AG10803 (cell line): ENCODE measurements at regions not wholly inside any gene's neighbourhood (a gene's known extent, or its start where the extent isn't known, plus 50 kb on each side); places are given as distances from the start of the nearest gene placed in this dataset.

Source experiments
- DNase-seq: peaks from one replicate; pipeline ENCODE4 v3.0.0; 2010; ENCODE audit warnings: low read depth
- H3K4me3 ChIP-seq: 2 replicates; pipeline ENCODE4 v1.5.1; 2011; ENCODE audit warnings: mild to moderate bottlenecking, low read length, control low read depth
- TF ChIP-seq, protein P1 (sequence below): conservative IDR thresholded peaks from 2 replicates; pipeline ENCODE4 v1.5.1; 2011; ENCODE audit warnings: mild to moderate bottlenecking, low read length, control low read depth, inconsistent platforms

DNA sequence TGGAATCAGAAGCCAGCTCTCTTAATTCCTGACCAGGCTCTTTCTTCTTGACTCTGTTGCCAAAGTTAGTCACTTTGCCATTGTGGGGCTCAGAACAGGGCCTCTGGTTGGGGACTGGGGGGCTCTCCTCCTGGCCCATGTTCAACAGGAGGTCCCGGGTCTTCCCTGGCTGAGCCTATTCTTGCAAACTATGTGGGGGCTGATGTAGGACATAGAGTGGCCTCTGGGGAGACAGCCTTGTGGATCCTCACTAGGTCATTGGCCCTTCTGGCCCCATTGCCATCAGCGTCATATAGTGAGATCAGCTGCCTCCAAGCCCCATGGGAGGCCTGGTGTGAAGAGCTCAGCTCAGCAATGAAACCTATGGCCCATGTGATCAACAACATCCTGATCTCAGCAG lies 77.6 kb upstream of the LEP start:
- DNase-seq, result no peak
- no peak overlapping the region for H3K4me3 ChIP-seq
- TF ChIP-seq, protein P1, sequence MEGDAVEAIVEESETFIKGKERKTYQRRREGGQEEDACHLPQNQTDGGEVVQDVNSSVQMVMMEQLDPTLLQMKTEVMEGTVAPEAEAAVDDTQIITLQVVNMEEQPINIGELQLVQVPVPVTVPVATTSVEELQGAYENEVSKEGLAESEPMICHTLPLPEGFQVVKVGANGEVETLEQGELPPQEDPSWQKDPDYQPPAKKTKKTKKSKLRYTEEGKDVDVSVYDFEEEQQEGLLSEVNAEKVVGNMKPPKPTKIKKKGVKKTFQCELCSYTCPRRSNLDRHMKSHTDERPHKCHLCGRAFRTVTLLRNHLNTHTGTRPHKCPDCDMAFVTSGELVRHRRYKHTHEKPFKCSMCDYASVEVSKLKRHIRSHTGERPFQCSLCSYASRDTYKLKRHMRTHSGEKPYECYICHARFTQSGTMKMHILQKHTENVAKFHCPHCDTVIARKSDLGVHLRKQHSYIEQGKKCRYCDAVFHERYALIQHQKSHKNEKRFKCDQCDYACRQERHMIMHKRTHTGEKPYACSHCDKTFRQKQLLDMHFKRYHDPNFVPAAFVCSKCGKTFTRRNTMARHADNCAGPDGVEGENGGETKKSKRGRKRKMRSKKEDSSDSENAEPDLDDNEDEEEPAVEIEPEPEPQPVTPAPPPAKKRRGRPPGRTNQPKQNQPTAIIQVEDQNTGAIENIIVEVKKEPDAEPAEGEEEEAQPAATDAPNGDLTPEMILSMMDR, result no peak

DNA sequence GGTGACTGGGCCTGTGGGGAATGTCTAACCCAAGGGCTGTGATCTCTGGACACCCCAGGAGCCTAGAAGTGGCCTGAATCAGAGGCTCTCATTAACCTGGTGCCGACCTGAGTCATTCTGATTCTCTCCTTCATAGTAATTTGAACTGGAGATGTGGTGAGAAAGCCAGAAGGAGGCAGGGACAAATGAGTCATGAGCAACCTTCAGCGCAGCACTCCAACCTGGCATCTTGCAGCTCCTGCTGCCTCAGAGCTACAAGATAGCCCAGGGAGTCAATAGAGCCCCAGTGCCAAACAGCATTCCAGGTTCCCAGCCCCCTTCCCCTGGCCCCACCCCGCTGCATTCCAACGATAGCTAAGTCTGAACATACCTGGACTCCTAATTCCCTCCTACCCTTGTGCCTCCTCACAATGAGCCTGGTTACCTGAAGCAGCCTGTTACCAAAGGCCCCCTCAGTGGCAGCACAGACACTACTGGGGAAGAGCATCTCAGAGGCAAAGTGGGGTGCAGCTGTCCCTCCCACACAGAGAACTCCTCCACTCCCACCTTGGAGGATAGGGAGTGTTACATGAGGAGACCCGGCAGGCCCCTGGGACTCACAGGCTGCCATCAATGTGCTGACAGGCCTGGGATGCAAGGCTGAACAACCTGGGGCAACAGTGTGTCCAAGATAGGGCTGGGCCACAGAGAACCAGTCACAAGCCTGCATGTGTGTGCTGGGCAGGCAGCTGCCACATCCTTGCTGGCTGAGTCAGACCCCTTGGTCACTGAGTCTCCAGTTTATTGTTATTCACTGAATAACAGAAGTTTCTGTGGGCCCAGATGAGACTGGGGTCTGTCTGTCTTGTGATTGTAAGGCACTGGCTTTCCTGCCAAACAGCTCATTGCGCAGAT lies 76.8 kb upstream of the LEP start:
- peak; percentile 77 for DNase-seq
- H3K4me3 ChIP-seq, result no peak overlapping the region
- TF ChIP-seq, protein P1, result no peak

DNA sequence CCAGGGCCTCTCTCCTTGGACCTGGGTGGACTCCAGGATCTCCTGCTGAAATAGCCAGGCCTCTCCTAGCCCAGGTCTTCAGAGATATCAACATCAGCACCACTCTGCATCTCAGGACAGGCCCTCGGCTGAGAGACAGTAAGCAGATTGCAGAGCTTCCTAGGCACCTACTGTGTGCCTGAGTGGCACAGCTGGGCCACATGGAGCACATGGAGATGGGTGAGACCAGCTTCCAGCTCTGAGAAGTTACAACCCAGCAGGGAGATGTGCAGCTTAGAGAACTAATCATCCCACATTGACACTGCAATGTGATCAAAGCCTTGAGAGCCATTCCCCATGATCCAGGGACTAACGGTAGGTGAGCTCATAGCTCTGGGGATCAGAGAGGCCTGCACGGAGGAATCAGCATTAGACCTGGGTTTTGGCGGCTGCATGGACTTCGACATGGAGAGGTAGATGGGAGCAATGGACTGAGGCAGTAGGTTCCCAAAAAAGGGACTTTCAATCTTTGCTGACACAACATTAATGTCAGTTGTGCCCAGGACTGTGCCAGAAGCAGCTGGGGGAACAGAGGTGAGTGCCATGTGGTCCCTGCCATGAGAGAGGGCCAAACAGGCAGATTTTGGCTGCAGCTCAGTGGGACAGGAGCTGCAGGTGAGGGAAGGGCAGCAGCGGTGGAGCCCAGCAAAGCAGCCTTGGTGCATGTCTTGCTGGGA lies 76.0 kb upstream of the LEP start:
- no peak overlapping the region for H3K4me3 ChIP-seq
- TF ChIP-seq, protein P1, result no peak
- no peak for DNase-seq

DNA sequence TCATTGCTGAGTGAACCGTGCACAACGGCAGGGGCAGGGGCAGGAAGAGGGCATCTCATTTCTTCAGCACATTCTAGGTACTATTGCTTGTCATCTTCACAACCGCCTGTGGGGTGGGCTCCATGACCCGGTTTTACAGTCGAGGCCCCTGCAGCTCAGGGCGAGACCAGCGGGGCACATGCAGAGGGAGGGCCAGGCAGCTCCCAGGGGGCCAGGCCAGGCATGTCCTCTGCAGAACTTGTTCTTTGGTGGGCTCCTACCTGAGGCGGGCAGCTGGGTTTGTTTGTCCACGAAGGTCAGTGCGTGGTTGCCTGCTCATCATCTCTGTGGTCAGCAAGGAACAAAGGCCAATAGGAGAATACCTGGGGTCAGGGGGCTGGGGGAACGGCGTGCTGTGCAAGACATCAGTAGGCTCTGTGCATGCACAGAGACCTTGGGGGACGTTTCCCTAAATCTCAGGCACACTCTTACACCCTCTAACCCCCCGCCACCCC lies 75.1 kb upstream of the LEP start:
- no peak for DNase-seq
- no peak overlapping the region for H3K4me3 ChIP-seq
- TF ChIP-seq, protein P1, result no peak

DNA sequence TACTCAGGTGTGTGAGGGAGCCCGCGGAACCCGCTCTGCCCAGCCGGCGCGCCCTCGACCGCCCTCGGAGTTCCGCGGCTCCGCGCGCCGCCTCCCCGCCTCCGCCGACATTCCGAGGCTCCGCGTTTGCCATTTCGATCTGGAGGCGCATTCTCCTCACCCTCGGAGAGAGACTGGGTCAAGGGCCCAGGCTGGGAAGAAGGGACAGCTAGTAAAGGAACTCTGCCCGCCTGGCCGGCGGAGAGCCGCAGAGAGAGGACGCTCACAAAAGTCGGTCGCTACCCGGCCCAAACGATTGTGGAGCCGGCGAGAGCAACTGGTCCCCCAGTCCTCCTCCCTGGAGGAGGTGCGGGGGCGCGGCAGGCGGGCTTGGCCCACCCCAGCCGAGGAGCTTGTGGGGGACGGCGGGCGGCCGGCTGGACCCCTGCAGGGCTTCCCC lies 74.5 kb upstream of the LEP start:
- TF ChIP-seq, protein P1, result no peak
- H3K4me3 ChIP-seq, result peak overlapping the region; percentile 46
- DNase-seq, result peak; percentile 7

DNA sequence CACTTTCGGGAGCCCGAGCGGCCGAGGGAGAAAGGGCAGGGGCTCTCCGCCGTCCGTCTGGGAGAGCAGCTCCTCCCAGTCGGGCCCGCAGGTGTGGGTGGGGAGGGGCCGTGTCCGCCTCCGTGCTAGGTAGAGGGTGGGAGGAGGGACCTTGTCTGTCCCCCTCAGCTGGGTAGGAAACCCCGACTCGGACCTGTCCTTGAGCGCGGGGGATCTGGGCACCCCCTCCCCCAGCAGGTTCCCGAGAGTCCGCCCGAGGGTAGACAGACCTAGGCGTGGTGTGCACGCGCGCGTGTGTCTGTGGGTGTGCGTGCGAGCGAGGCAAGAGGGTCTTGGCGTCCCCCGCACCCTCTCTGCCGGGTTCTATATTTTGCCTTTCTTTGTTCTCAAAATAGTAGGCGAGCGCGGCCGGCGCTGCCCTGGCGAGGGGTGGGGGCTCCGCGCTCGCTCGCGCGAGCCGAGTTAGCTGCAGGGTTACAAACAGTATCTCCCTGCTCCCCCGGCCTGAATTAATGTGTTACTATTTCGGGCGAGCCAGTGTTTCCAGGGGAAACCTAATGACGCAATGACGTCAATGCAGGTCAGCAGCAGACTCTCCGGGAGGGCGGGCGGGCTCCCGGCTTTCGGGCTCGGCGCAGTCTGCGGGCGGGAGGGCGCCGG lies 73.9 kb upstream of the LEP start:
- peak; percentile 37 for DNase-seq
- H3K4me3 ChIP-seq, result peak overlapping the region; percentile 46
- TF ChIP-seq, protein P1, result no peak
